Stimulated activated CD4-positive, alpha-beta T cell treated with anti-CD3 and anti-CD28 coated beads, TNF-alpha, amount 100 ng/mL, for 1 hour (primary cell): ENCODE measurements at regions not wholly inside any gene's neighbourhood (a gene's known extent, or its start where the extent isn't known, plus 50 kb on each side); places are given as distances from the start of the nearest gene placed in this dataset.

Source experiments
- DNase-seq, 3 donors: peaks; one replicate each; pipeline ENCODE4 v3.0.0-alpha.2; 2020; ENCODE audit warnings: low read depth in 3 of 3, low spot score in 1 of 3

GRCh38 chr7:130990178-130990832, 256.3 kb upstream of the KLF14 start:
- DNase-seq = no peak

DNA sequence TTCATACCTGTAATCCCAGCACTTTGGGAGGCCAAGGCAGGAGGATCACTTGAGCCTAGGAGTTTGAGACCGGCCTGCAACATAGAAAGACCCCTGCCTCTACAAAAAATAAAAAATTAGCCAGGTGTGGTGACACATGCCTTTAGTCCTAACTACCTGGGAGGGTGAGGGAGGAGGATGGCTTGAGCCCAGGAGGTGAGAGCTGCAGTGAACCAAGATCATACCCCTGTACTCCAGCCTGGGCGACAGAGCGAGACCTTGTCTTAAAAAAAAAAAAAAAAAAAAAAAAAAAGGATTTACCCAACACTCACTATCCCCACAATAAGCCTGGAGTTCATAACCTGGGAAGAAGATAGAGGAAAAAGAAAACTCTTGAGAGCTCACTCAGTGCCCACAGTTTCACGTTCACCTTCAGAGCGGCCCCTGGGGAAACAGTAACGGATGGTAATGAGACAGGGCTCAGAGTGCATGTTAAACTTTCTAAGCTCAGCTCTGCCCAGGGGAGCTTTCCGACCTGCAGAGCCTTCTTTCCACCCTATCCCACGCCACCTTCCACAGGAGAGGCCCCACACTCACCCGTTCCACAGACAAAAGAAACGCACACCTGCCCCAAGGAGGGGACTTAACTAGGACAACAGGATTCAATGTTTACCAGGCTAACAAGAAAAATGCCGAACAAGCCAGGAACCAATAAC, 259.8 kb upstream of the KLF14 start:
- DNase-seq = no peak

DNA sequence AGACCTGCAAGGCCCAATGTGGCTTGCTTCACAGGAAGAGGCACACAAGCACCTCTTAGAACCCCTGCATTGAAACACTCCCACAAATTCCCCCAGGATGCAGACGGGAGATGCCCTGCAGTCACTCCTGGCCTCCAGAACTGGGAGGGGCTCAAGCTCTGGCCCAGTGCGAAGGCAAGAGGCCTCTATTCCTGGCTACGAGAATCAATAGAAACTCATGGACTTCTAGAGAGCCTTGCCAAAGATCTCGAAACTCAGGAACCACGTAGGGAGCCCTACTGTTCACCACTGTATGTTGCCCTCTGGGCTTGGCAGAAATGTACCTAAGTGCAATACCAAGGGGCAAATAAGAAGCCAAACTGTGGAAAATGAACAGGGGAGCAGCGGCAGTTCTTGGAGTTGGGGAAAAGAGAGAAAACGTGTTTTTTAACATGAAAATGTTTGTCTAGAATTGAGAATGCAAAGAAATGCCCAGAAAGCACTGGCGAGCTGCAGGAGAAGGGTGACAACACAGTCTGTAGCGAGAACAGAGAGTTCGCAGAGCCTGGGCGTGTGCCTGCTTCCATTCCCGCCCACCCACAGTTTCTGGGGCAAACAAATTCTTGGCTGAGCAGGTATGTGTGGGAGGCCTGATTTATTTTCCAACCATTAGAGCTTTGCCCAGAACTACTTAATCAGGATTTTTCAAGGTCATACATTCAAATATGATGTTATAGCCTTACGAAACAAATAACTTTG, 260.5 kb upstream of the KLF14 start:
- no peak for DNase-seq

GRCh38 chr7:130995252-130996081, 261.5 kb upstream of the KLF14 start:
- DNase-seq = no peak

GRCh38 chr7:130996205-130996832, 262.3 kb upstream of the KLF14 start:
- no peak for DNase-seq

- no peak for DNase-seq
Observed at GRCh38 chr7:130996833-130997231, 262.8 kb upstream of the KLF14 start.

- no peak for DNase-seq
Observed at GRCh38 chr7:130998993-130999602, 265.1 kb upstream of the KLF14 start.

DNA sequence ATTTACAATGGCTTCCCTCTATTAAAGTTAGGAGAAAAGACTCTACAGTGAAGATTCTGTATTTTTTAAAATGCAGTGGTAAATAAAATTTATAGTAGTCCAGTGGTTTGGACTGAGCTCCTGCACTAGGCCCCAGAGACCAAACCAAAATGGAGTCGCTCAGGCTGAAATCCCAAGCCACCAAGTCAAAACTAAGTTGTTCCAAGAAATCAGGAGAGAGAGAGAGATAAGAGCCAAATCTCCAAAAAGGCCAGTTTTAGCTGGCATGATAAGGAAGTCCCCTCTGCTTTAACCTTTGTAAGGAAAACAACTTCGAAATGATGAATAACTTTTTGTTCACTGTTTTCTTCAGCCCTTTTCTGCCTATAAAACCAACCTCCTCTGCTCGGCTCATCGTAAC, 265.9 kb upstream of the KLF14 start:
- no peak for DNase-seq

GRCh38 chr7:131000389-131000788, 266.4 kb upstream of the KLF14 start:
- DNase-seq = no peak

DNA sequence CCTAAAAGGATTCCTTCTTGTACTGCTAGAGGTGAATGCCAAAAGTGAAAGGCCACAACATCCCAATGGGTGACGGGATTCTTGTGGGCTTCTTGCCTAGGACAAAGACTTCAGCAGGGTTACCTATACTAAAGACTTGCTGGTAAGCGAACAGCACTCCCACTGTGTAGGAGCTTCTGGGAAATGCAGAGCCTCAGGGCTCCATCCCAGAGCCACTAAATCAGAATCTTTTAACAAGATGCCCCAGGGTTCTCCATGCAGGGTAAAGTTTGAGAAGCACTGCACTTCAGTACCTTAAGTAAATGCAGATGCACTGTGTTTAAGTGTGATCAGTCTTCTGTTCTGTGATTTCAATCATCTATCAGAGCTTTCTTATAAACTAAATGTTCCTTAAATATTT, 266.9 kb upstream of the KLF14 start:
- DNase-seq = no peak

DNA sequence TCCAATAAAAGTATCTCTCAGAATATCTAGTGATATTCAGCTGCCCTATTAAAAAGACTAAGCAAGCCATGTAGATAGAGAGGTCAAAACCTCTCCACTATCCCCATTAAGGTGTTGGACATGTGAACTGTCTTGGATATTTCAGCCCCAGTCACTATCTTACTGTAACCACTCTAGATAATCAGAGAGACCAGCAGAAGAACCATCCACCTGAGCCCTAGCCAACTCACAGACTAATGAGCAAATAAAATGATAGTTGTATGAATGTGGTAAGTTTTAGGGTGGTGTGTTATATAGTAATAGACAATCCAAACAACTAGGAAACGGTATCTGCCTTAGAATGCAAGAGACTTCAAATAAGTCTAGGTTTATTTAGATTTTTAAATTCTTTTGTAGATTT, 268.6 kb upstream of the KLF14 start:
- no peak for DNase-seq

GRCh38 chr7:131003634-131004033, 269.6 kb upstream of the KLF14 start:
- no peak for DNase-seq

- DNase-seq = no peak
Observed at GRCh38 chr7:131004371-131004770, 270.4 kb upstream of the KLF14 start.

DNA sequence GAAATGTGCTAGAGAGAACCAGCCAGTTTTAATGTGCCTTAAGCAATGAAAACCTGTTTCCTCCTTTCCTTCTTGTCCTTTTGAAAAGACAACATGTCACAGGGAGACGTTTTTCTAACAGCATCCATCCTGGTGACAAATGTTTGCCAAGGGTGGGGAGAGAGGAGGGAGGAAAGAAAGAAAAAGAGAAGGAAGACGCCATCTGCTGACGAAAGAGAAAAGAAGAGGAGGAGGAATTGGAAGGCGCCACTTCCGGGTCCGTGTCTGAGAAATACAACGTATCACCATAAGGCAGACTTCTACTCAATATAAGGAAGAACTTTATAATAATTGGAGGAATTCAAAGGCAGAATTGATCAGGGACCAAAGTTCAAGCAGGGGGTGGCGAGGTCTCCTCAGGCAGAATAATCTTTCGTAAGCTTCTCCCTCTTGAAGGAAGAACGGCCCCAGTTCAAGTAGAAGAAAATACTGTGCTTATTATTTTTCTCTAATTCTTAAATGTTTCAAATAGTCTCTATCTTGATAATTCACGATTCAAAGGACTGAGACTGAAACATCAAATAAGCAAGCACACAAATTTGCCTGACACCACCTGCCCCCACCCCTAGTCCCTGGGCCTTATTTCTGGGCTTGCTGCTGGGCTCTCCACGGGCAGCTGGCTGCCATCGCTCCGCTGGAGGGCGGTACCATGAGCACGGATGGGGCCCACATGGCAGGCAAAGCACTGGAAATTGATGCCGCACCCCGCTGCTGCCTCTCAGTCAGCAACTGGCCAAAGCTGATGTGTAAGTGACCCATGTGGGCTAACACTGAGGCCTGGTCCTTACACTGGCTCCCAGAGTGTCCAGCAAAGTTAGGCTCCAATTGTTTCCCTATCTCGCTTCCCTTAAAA, 273.7 kb upstream of the KLF14 start:
- peak in 1 of 3 donors; percentile 34 for DNase-seq

DNA sequence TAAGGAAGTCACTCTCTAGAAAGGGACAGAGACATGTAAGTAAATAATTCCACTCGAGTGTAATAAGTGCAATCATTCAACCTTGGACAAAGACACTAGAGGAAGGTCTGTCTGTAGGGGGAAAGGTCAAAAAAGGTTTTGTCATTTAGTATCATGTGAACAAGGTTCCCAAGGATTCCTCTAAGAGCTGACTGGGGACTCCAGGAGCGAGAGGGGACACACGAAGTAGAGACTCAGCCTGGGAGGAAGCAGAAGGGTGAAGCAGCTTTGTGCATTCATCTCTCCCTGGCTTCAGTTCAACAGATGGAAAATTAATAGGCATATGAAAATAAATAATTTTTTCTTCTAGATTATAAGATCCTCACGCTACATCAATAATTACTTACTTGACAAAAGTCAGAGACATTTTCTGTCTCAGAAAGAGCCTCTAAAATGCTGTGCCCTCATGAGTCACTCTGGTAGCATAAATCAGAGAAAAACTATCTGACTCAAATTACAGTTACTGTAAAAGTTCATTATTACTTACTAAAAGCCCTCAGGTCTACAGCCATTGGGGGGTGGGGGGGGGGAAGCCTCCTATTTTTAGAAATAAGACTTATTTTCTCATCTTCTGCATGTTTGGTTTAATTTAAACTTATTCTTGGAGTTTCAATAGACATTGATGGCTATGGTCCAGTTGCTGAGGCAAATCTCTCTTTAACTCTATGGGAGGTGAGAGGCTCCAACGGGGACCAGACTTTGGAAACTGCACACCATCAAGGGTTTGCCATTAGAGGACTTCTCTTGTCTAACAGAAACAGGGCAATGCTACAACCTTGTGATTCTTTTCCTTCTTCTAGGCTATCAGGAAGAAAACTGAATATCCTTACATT, 275.1 kb upstream of the KLF14 start:
- no peak for DNase-seq

GRCh38 chr7:131010029-131010716, 276.2 kb upstream of the KLF14 start:
- DNase-seq = no peak

GRCh38 chr7:131010717-131011431, 276.9 kb upstream of the KLF14 start:
- DNase-seq = no peak

- DNase-seq = no peak
Observed at GRCh38 chr7:131011432-131011742, 277.4 kb upstream of the KLF14 start.
